ENCODE measurements at regions not wholly inside any gene's neighbourhood (a gene's known extent, or its start where the extent isn't known, plus 50 kb on each side); places are given as distances from the start of the nearest gene placed in this dataset.

DNA sequence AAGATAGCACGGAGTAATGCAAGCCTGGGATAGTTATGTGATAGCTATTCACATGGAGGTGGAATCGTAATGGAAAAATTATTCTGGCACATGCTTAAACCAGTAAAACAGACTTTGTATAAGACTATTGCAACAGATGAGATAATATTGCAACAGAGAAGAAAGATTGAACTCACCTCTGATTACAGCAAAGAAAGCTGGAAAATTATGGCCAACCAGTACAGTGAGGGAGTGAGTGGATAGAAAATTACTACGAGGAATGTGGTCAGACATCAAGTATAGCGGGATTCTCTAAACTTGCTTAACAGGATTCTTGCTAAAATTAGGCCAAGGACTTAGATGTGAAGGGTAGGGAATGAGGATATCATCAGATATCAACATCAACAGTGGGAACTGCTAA, 397.6 kb upstream of the KLHL1 start:
- DNase-seq (ENCODE audit: low read depth), result no peak

DNA sequence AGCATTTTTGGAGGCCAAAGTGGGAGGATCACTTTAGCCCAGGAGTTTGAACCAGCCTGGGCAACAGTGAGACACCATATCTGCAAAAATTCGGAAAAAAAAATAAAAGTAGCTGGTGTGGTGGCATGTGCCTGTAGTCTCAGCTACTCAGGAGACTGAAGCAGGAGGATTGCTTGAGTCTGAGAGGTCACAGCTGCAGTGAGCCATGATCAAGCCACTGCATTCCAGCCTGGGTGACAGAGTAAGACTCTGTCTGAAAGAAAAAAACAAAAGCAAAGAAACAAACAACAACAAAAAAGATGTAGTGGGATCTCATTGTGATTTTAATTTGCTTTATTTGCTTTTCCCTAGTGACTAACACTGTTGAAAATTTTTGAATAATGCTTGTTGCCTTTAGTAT, 394.7 kb upstream of the KLHL1 start:
- DNase-seq (ENCODE audit: low read depth), result no peak

DNA sequence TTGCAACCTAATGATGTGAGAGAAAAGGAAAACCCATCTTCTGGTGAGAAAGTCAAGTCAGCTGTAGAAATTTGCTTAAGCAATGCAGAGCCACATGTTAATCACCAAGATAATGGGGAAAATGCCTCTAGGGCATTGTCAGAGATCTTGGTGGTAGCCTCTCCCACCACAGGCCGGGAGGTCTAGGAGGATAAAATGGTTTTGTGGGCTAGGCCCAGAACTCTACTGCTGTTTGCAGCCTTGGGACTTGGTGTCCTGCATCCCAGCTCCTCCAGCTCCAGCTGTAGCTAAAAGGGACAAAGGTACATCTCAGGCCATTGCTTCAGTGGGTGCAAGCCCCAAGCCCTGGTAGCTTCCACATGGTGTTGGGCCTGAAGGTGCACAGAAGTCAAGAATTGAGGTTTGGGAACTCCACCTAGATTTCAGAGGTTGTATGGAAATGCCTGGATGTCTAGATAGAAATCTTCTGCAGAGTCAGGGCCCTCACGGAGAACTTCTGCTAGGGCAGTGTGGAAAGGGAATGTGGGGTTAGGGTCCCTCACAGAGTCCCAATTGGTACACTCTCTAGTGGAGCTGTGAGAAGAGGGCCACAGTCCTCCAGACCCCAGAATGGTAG, 382.2 kb upstream of the KLHL1 start:
- no peak for DNase-seq (ENCODE audit: low read depth)

DNA sequence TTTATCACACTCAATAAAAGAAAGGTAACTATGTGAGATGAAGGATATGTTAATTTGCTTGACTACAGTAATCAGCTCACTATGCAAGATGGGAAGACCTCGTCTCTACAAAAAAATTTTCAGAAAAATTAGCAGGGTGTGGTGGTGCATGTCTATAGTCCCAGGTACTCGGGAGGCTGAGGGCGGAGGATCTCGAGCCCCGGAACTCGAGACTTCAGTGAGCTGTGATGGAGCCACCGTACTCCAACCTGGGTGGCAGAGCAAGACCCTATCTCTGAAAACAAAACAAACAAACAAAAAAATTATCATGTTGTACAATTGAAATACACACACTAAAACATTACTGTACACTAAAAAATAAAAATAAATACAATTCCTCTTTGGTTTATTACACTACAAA, 376.7 kb upstream of the KLHL1 start:
- no peak for DNase-seq (ENCODE audit: low read depth)

DNA sequence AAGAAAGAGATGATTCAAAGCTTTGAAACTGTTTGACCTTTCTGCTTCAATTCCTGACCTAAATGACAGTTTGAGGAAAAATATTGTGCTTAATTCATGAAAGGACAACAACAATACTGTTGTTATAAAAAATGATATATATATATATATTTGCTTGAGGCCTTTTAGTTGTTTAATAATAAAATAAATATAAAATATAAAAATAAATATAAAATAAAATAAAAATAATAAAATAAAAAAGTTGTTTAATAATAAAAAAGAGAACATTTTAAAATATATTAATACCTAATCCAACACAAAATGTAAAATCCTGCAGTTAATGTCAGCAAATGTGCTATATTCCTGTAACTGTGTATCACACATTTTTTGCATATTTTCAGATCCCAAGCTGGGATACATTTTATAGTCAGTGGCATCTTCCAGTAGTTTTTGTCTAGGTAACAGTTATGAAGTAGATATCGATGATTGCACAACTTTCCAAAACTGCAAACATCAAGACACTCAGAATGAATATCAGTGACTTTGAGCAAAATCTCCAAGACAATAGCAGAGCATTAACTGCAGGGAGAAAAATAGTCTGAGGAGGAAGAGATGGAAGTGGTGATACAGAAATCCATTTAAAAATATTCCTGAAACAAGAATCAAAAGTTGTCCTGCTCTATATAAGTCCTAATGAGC, 375.5 kb upstream of the KLHL1 start:
- no peak for DNase-seq (ENCODE audit: low read depth)

DNA sequence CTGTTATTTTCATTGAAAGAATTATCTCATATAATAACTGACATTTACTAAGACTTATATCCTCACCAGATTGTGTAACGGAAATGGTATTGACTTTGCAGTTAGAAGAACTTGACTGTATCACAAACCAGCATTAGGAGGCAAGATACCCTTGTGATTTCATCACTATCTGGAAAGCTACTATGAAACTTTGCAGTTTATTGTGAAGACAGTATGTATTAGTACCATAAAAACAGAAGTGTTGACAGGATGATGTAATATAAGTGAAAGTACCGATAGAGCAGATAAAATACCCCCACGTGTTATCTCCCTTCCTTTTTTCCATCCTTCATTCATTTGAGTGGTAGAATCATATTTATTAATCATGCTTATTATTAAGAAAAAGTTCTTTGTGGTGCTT, 365.7 kb upstream of the KLHL1 start:
- no peak for DNase-seq (ENCODE audit: low read depth)

DNA sequence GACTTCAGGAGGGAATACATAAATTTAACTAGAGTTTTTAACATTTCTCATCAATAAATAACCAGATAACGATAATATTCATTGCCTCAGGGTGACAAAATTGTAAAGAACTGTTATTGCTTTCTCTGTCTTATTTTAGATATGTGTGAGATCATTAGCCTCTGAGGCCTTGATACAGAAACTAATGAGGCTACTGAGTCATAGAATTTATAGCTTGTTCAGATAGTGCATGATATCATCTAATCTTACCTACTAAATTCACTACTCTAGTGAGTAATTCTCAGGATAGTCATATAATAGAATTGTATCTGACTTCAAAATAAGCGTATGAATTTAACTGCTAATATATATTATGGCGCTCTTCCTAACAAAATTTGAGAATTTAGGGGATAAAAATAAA, 360.8 kb upstream of the KLHL1 start:
- DNase-seq (ENCODE audit: low read depth), result no peak

DNA sequence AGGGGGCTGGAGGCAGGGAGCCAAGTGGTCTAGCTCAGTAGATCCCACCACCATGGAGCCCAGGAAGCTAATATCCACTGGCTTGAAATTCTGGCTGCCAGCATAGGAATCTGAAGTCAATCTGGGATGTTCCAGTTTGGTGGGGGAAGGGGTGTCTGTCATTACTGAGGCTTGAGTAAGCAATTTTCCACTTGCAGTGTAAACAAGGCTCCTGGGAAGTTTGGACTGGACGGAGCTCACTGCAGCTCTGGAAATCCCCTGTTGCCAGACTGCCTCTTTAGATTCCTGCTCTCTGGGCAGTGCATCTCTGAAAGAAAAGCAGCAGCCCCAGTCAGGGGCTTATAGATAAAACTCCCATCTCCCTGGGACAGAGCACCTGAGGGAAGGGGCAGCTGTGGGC, 349.2 kb upstream of the KLHL1 start:
- no peak for DNase-seq (ENCODE audit: low read depth)

DNA sequence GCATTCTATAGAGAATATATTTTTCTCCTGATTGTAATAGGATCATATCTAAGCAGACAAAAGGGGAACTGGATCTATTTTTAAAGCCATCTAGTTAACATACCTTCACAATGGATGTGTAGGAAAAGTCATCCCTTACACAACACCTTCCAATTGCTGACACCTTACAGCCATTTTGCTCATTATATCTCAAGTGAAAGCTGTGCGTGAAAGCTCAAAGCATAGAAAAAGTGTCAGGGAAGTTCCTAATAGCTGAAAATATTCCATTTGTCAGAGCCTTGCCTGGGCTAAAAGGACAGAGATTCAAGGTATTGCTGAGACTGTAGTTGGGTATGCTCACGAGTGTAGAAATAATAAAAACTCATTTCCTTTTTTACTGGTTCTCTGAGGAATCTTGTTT, 340.6 kb upstream of the KLHL1 start:
- no peak for DNase-seq (ENCODE audit: low read depth)

DNA sequence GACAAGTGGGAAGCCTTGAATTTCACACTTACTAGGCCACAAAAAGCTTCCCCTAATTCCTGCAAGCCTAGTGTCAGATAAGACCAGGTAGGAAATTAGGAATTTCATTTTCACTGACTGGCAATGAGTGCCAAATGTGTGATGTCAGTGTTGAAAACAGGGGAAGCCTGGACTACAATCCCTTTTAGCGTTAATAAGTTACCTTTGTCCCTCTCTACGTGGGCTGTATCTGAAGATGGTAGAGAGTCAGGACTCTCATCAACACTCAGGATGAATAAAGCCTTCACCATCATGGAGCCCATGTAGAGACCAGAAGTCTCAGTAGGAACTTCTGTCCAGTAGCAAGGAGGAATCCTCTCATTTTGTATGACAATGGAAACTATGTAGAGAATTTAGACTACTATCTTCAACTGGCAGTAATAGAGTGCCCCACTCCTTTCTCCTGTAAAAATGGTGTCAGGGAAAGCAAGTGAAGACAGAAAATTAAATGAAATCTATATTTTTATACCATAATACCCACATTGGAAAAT, 324.1 kb upstream of the KLHL1 start:
- no peak for DNase-seq (ENCODE audit: low read depth)

DNA sequence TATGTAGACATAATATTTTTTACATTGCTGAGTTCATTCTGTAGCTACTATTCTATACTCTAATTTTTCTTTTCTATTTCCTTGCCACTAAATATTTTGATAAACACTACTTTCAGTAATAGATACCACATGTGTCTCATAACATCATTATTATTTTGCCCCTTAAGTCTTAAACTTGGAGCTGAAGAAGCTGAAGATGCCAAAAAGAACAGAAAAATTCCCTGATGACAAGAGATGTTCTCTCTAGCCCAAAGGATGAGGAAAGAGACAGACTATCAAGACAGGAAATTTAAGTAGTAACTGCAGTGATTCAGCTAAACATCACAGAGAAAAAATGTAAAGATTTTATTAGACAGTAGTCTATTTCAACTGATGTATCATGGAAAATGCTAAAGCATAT, 322.0 kb upstream of the KLHL1 start:
- DNase-seq (ENCODE audit: low read depth), result no peak

DNA sequence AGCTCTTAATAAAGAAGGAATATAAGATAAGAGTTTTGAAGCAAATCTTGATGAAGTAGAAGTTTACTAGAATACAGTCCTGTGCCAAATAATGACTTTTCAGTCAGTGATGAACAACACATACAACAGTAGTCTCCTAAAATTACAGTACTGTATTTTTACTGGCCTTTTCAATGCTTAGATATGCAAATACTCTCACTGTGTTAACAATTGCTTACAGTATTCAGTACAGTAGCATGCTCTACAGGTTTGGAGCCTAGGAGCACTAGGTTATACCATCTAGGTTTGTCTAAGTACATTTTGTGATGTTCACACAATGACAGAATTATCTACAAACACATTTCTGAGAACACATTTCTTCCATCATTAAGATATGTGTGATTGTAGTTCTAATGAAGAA, 316.7 kb upstream of the KLHL1 start:
- no peak for DNase-seq (ENCODE audit: low read depth)

DNA sequence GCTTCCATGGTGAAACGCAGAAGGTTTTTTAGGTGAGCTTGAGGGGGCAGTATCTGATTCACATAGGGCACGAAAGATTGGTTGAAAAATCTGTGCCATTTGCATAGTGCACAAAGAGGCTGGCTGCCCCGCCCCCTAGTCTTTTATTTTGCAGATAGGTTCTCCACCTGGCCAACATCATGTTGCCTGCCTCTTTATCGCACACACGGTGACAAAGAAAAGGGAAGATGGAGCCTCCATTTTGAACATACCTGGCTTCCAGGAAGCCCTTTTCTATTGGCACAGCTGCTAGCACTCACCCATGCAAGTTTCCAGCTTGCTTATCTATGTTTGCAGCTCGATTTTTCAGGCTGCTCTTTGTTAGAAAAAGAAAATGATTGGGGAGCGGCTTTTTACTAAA, 316.2 kb upstream of the KLHL1 start:
- no peak for DNase-seq (ENCODE audit: low read depth)

DNA sequence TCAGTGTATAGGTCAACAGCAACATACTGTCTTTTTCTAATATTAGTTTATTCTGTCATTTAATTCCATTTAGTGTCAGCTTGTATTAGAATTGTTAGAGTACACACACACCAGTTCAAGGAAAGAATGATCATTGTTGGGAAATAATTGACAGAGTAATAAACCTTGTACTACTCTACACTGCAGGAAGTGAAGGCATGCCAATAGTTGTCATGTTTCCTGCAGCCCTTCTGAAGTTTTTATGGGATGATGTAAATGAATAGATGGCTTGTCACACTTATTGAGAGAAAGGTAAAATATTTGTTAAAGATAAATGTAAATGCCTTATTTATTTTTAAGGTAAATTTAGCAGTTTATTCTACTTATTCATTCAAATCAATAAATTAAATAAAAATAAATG, 306.9 kb upstream of the KLHL1 start:
- DNase-seq (ENCODE audit: low read depth), result no peak

DNA sequence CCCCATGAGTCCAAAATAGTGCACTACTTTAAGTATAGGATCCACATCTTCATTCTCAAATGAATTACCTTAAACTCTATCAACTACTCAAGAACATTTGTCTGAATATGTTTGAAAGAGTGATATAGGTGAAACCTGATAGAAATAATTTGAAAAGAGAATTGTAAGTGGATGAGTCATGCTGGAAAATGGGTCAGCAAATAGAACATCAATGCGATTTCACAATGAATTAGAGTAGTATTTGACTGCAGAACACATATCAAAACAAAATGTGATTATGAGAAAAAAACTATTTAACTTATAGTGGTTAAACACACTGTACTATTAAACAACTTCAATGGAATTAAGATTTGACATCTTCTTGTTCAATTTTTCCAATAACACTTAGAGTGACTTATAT, 300.6 kb upstream of the KLHL1 start:
- DNase-seq (ENCODE audit: low read depth), result peak; percentile 1

DNA sequence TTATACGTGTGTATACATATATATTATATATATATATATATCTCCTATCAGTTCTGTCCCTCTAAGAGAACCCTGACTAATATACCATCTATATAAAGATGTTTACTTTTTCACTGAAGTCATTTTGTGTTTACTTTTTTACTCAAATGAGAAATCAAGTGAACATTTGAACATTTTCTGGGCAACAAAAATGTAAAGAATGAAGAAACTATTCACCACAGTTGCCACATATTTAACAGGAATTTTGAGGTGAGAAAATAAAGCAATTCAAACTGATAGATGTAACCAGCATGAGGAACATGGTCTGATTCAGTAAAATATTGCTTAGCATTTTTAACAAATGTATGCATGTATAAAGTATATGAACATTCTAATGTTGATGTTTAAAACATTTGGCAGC, 299.2 kb upstream of the KLHL1 start:
- DNase-seq (ENCODE audit: low read depth), result peak; percentile 8

DNA sequence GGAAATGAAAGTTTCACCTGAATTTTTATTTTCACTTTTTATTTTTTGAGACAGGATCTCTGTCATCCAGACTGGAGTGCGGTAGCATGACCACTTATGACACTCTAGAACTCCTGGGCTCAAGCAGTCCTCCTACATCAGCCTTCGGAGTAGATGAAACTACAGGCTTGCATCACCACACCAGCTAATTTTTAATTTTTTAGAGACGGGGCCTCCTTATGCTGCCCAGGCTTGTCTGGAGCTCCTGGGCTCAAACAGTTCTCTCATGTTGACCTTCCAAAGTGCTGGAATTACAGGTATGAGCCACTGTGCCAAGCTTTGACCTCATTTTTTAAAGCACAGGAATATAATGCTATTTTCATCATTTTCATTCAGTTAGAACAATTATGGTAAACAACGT, 297.0 kb upstream of the KLHL1 start:
- no peak for DNase-seq (ENCODE audit: low read depth)

DNA sequence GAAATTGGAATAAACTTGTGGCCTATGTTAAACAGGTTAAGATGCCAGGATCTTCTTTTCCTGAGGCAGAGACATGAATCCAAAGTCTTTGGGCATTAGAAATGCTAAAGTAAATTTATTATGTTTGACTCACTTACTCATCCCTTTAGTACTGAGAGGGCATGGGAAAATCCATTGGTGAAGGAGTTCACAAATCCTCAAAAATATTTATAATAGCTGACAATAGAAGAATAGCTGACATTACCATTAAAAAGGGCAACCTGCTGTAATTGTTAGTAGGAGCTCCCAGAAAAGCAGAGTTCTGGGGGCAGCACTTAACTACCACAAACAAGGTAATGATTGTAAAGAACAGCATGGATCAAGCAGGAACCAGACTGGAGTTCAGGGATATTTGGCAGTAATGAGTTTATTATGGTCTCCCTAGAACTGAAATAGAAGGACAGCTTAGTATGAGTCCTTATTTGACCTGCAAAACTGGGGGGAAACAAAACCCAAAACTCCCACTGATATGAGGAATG, 285.8 kb upstream of the KLHL1 start:
- no peak for DNase-seq (ENCODE audit: low read depth)

DNA sequence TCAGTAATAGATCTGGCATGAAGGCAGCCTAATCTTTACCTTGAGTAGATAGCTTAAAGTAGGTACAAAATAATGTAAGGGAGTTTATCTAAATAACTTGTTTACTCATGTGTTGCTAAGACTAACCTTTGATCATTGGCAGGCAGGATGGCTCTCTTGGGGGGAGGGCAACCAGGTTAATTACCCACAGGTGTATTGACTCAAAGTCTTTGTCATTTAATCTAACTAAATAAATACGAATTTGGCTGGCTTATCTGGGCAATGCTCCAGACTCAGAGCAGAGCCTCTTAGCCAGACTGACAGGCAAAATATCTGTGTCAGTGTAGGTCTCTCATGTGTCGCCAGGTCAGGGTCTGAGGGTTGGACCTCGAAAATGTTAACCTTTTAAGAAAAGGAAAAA, 283.4 kb upstream of the KLHL1 start:
- no peak for DNase-seq (ENCODE audit: low read depth)

DNA sequence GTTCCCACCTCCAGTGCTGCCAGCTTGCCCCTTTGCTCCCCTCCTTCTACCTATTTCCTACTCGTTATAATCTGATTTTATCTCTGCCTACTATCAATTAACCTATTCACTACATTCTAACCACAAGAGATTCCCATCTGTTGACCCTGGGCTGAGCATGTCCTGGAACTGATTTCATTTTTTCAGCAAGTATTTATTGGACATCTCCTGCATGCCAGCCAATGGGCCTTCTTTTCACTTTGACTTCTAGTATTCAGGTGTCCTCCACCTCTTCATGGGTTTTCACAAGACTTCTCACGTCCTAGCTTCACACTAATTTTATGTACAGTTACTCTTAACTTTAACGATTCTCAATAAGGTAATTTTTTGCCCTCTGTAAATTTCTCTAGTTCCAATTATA, 282.7 kb upstream of the KLHL1 start:
- no peak for DNase-seq (ENCODE audit: low read depth)

DNA sequence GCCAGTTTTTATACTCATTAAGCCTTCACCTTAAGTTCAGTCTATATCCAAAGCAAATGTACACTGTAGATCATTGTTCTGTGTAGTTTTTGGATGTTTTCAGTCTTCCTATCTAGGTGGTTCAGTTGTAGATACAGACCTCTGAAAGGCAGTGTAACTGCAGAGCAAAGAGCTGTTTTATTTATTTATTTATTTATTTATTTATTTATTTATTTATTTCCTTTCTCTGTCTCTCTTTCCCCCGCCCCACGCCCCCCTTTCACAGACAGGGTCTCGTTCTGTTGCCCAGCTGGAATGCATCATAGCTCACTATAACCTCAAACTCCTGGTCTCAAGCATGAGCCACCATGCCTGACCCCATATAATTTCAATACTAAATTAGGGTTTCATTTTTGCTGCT, 281.8 kb upstream of the KLHL1 start:
- DNase-seq (ENCODE audit: low read depth), result no peak

DNA sequence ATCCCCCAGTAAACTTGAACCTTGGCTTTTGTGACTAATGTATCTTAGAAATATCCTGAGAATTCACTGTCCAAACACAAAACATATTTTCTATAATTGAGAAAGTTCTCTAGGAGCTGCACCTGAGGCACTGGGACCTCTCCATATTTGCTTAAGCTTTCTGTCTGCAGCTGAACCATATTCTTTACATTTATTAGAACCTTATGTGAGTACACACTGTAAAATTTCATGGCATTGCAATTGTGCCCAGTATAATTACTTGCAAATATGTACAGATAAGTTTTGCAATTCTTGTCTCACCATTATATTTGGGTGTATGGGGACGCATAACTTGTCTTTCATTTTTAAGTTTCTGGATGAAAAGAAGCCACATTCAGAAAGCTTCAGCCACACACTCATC, 280.7 kb upstream of the KLHL1 start:
- no peak for DNase-seq (ENCODE audit: low read depth)

DNA sequence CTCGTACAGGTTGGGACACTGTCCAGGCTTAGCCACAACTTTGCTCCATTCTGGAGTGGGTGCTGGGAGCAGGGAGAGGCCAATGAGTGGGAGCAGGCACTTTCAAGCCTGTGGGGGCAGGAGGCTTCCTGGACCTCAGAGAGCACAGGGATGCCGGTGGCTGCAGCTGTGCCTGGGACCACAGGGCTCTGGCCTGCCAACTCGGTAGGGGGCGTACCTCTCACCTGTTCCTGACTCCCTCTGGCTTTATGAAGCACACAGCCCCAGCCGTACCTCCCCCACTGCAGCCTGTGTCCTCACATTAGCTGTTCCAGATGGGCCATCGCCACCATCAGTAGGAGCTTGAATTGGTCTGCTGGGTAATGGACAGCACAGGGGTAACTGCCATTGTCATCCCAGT, 278.7 kb upstream of the KLHL1 start:
- DNase-seq (ENCODE audit: low read depth), result no peak

DNA sequence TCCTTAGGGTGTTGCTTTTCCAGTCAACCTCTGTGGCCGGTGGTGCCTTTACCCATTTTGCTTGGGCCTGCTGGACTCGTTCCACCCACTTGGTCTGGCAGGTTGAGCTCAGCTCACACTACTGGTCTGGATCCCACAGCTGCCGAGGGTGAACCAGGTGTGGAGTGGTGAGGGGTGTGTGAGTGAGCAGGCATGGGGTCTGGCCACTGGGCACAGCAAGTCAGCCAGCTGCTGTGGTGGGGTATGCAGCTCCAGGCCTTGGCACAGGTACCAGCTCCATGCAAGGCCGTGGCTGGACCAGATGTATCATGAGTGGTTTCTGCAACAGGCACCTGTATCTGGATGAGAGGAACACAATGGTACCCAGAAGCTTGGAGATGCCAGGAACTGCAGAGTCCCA, 277.6 kb upstream of the KLHL1 start:
- no peak for DNase-seq (ENCODE audit: low read depth)
